ENCODE measurements at regions not wholly inside any gene's neighbourhood (a gene's known extent, or its start where the extent isn't known, plus 50 kb on each side); places are given as distances from the start of the nearest gene placed in this dataset.
A peak's percentile ranks its signal among the peaks of the same experiment; 100 is the strongest.
"Not testable (repeated sequence)": the region's sequence is repeated elsewhere in the genome, so short reads cannot be mapped to it uniquely, and the experiment has no call there.

- Histone ChIP-seq H3K36me3 (ENCODE audit: control insufficient read depth in 1 of 2, insufficient read depth in 2 of 2, low read length in 2 of 2) (no peaks in the 10 kb centered on the region), H3K4me3 (replicated peaks in 1 of 2; ENCODE audit: low read depth in 1 of 2, low read length in 2 of 2) (no peak overlapping the region), H2AFZ (ENCODE audit: low read depth, low read length, poor library complexity, severe bottlenecking) (peak overlapping the region; percentile 23), H3K27me3 (ENCODE audit: insufficient read depth, low read length) (no peaks in the 10 kb centered on the region), H3K9me3 (ENCODE audit: control insufficient read depth in 1 of 2, insufficient read depth in 1 of 2, low read depth in 1 of 2, low read length in 2 of 2) (no peaks in the 10 kb centered on the region), H3K79me2 (ENCODE audit: insufficient read depth, low read length) (no peaks in the 10 kb centered on the region), H3K4me1 (ENCODE audit: control insufficient read depth in 1 of 2, insufficient read depth in 2 of 2, low read length in 2 of 2) (peaks cover 4 to 7% of the 10 kb centered on the region in 2 experiments; a peak in 2 of 4 replicates), H4K20me1 (ENCODE audit: insufficient read depth) (no peaks in the 10 kb centered on the region), H3K27ac (ENCODE audit: low read depth, low read length) (no peak overlapping the region), H3K4me2 (ENCODE audit: low read length) (no peak overlapping the region), H3K9me2 (ENCODE audit: insufficient read depth) (no peaks in the 10 kb centered on the region), H3K9ac (ENCODE audit: low read length) (no peak overlapping the region)
- DNase-seq (ENCODE audit: low read depth, low spot score) (peak; percentile 6), ATAC-seq (peak; percentile 40; the same call in 1 of the 2 replicates)
- intact Hi-C loops (cut with micrococcal nuclease) = no loop called here
- no TSS peak for BruUV-seq (replicated peaks)
- TF ChIP-seq TCF7L2 (IDR thresholded peaks at IDR 0.05; ENCODE audit: borderline replicate concordance, extremely low read depth, insufficient read depth, insufficient read length) = no peak
- TF ChIP-seq ELF1 (IDR thresholded peaks at IDR 0.05; ENCODE audit: borderline replicate concordance, low read depth) = no peak
- no peak for TF ChIP-seq ZNF274 (IDR thresholded peaks at IDR 0.05; ENCODE audit: low read depth, low read length)
- TF ChIP-seq EGR1 (IDR thresholded peaks at IDR 0.05; ENCODE audit: low read depth) = no peak
- no peak for TF ChIP-seq MAX (IDR thresholded peaks at IDR 0.05)
- TF ChIP-seq RAD21 (IDR thresholded peaks at IDR 0.05; ENCODE audit: low read depth) = no peak
- TF ChIP-seq CBX3 (IDR thresholded peaks at IDR 0.05; ENCODE audit: low read depth) = no peak
- TF ChIP-seq ZBTB33 (IDR thresholded peaks at IDR 0.05; ENCODE audit: extremely low read depth, insufficient replicate concordance, low read length) = no peak
- no peak for TF ChIP-seq JUND (IDR thresholded peaks at IDR 0.05)
- no peak for TF ChIP-seq POLR2A (IDR thresholded peaks at IDR 0.05; ENCODE audit: borderline replicate concordance, extremely low read depth, insufficient read depth, insufficient read length)
- TF ChIP-seq SIN3A (IDR thresholded peaks at IDR 0.05; ENCODE audit: low read depth) = no peak
- TF ChIP-seq FOSL1 (IDR thresholded peaks at IDR 0.05; ENCODE audit: low read depth) = no peak
- TF ChIP-seq ATF3 (IDR thresholded peaks at IDR 0.05) = no peak
- no peak for TF ChIP-seq EZH2phosphoT487 (IDR thresholded peaks at IDR 0.05; ENCODE audit: borderline replicate concordance)
- TF ChIP-seq ZFX (IDR thresholded peaks at IDR 0.05) = no peak
- TF ChIP-seq YY1 (IDR thresholded peaks at IDR 0.05; ENCODE audit: extremely low read depth, insufficient replicate concordance, low read depth, low read length) = no peak
- TF ChIP-seq CEBPB (IDR thresholded peaks at IDR 0.05; ENCODE audit: low read depth) = no peak
- no peak for TF ChIP-seq SRF (IDR thresholded peaks at IDR 0.05; ENCODE audit: low read depth)
- ChIA-PET POLR2A (no interaction called here), RAD21 (ENCODE audit: low non-redundant PET in 1 of 2, low total read pairs in 2 of 2, uncharacterized antibody in 2 of 2, unreplicated experiment in 2 of 2) (no interaction called here), CTCF (no interaction called here)
Measured at GRCh38 chr13:65497265-65497664, 1732.9 kb downstream of the PCDH9 start.

GRCh38 chr13:65490725-65491124 lies 1739.4 kb downstream of the PCDH9 start:
- H2AFZ ChIP-seq (ENCODE audit: low read depth, low read length, poor library complexity, severe bottlenecking); H3K4me2 ChIP-seq (ENCODE audit: low read length); H4K20me1 ChIP-seq (ENCODE audit: insufficient read depth); intact Hi-C loops (cut with micrococcal nuclease); ATAC-seq; BruUV-seq (replicated peaks); H3K9me2 ChIP-seq (ENCODE audit: insufficient read depth); RAD21 ChIA-PET (ENCODE audit: low non-redundant PET in 1 of 2, low total read pairs in 2 of 2, uncharacterized antibody in 2 of 2, unreplicated experiment in 2 of 2); CTCF ChIA-PET; H3K9ac ChIP-seq (ENCODE audit: low read length); H3K27ac ChIP-seq (ENCODE audit: low read depth, low read length); H3K4me3 ChIP-seq (replicated peaks in 1 of 2; ENCODE audit: low read depth in 1 of 2, low read length in 2 of 2); H3K4me1 ChIP-seq (ENCODE audit: control insufficient read depth in 1 of 2, insufficient read depth in 2 of 2, low read length in 2 of 2); DNase-seq (ENCODE audit: low read depth, low spot score); H3K27me3 ChIP-seq (ENCODE audit: insufficient read depth, low read length); H3K9me3 ChIP-seq (ENCODE audit: control insufficient read depth in 1 of 2, insufficient read depth in 1 of 2, low read depth in 1 of 2, low read length in 2 of 2); POLR2A ChIA-PET; H3K36me3 ChIP-seq (ENCODE audit: control insufficient read depth in 1 of 2, insufficient read depth in 2 of 2, low read length in 2 of 2); H3K79me2 ChIP-seq (ENCODE audit: insufficient read depth, low read length): not testable (repeated sequence)

Data from HCT116 (cell line).